GM10266 (cell line): ENCODE measurements at regions not wholly inside any gene's neighbourhood (a gene's known extent, or its start where the extent isn't known, plus 50 kb on each side); places are given as distances from the start of the nearest gene placed in this dataset.

Experiments used
- DNase-seq: peaks from one replicate; pipeline ENCODE4 v3.0.0; 2012; ENCODE audit errors: extremely low spot score
- CTCF ChIP-seq: IDR thresholded peaks from 2 replicates; pipeline ENCODE4 v1.5.1; 2012; ENCODE audit warnings: mild to moderate bottlenecking, low read depth; ENCODE audit not compliant: control insufficient read depth, insufficient read depth; ENCODE audit errors: missing control alignments

GRCh38 chr2:129481306-129482219 lies 497.9 kb upstream of the RAB6C start:
- no peak for DNase-seq
- TF ChIP-seq CTCF: no peak

- no peak for TF ChIP-seq CTCF
- no peak for DNase-seq
Observed at GRCh38 chr2:129482626-129483025, 496.8 kb upstream of the RAB6C start.

- no peak for DNase-seq
- no peak for TF ChIP-seq CTCF
Observed at GRCh38 chr2:129483366-129483765, 496.1 kb upstream of the RAB6C start.

- no peak for TF ChIP-seq CTCF
- no peak for DNase-seq
Observed at GRCh38 chr2:129484999-129485897, 494.2 kb upstream of the RAB6C start.

DNA sequence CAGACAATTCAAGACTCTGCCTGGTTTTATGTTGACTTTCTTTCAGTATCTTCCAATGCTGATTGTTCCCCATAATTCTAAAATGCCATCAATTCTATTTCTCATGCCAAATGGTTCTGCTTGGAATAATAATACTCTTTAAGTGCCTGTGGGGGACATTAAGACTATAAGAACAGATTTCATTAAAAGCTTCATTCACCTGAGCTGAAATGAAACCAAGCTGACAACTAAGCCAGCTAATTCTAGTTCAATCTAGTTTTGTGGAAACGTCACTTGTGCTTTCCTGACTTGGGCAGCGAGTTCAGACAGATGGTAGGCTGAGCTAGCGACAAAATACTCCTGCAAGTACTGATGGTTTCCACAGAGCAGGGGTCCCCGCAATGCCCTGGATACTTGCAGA lies 491.1 kb upstream of the RAB6C start:
- DNase-seq: no peak
- no peak for TF ChIP-seq CTCF

- TF ChIP-seq CTCF: no peak
- no peak for DNase-seq
Observed at GRCh38 chr2:129490641-129491040, 488.8 kb upstream of the RAB6C start.
